ENCODE measurements at regions not wholly inside any gene's neighbourhood (a gene's known extent, or its start where the extent isn't known, plus 50 kb on each side); places are given as distances from the start of the nearest gene placed in this dataset.

- TF ChIP-seq, protein P1, sequence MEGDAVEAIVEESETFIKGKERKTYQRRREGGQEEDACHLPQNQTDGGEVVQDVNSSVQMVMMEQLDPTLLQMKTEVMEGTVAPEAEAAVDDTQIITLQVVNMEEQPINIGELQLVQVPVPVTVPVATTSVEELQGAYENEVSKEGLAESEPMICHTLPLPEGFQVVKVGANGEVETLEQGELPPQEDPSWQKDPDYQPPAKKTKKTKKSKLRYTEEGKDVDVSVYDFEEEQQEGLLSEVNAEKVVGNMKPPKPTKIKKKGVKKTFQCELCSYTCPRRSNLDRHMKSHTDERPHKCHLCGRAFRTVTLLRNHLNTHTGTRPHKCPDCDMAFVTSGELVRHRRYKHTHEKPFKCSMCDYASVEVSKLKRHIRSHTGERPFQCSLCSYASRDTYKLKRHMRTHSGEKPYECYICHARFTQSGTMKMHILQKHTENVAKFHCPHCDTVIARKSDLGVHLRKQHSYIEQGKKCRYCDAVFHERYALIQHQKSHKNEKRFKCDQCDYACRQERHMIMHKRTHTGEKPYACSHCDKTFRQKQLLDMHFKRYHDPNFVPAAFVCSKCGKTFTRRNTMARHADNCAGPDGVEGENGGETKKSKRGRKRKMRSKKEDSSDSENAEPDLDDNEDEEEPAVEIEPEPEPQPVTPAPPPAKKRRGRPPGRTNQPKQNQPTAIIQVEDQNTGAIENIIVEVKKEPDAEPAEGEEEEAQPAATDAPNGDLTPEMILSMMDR (IDR thresholded peaks at IDR 0.05) = no peak
- TF ChIP-seq POLR2A (IDR thresholded peaks at IDR 0.05) (no peak), EP300 (IDR thresholded peaks at IDR 0.05) (no peak), POLR2AphosphoS5 (IDR thresholded peaks at IDR 0.05) (no peak)
Observed at GRCh38 chr12:127594351-127594970, 672.5 kb upstream of the TMEM132C start.

Measured in stomach (tissue), 4 donors.